HL-60/S4 (cell line): ENCODE measurements at regions not wholly inside any gene's neighbourhood (a gene's known extent, or its start where the extent isn't known, plus 50 kb on each side); places are given as distances from the start of the nearest gene placed in this dataset.

ENCODE experiments used
- in situ Hi-C: fragments of 300-500 bp; cut with MboI; formaldehyde crosslinking; loops from 2 replicates; pipeline ENCODE4 v1.14.3; 2022; ENCODE audit warnings: low sequenced_read_pairs

DNA sequence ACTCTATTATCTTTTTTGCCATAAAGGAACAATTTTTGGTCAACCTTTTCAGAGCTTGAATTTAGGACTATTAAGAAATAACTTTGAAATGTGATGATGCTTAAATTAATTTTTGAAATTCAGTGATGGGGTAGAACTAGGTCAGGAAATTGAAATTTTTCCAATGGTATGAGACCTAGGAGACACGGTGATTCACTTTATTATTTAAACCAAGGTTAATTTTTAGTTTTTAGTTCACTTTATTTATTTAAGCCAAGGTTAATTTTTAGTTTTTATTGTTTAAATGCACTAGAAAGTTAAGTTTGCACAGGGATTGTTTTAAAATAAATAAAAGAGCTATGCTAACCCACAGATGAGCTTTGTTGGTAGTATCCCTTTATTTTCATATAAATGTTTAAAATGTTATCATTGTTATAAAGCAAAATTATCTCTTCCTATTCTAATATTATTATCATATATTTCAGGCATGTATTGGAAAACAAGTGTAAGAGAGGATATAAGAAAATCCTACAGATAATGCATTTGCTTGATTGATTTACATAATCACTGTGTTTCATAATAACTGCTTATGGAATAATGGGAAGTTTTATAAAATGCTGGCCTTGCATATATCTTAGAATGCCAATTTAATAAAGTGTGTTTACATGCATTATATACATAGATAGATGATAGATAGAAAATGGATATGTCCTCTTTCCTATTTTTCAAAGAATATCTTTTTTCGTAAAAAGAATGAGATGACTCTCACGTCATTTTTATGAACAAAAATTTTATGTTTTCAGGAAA, 163.6 kb downstream of the HGF start:
- in situ Hi-C loops = no loop called here

DNA sequence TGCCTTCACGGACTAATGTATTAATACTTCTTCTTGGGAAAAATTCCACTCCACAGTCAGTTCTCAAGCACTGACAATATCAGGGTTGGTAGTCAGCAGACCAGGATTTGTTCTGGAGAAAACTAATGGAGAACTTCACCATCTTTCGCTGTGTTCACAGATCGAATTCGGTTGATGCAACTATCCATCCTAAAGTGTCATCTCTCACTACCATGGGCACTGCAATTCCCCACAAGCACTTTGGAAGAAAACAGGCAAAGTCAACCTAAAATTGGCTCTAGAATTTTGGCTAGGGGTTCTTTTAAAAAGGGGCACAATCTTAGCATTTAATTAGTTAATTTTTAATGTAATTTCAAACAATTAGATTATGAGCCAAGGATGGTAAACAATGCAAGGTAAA, 164.4 kb downstream of the HGF start:
- in situ Hi-C loops = no loop called here

DNA sequence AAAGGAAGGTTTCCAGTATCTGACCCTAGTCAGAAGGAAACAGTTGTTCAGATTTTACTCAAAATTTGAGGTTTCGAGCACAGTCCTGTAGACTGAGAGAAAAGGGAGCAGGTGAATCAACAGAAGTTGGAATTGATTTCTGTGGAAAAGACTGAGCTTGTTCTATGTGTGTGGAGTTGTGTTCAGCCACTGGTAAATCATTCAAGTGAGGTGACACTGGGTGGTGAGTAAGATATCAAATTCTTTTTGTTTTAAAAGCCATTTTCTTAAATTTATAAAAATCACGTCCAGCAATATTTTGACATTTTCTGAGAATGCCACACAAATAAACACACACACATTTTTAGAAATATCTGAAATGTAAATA, 165.1 kb downstream of the HGF start:
- in situ Hi-C loops = no loop called here

- in situ Hi-C loops = no loop called here
These were observed 165.6 kb downstream of the HGF start for GRCh38 chr7:81604075-81604807.

DNA sequence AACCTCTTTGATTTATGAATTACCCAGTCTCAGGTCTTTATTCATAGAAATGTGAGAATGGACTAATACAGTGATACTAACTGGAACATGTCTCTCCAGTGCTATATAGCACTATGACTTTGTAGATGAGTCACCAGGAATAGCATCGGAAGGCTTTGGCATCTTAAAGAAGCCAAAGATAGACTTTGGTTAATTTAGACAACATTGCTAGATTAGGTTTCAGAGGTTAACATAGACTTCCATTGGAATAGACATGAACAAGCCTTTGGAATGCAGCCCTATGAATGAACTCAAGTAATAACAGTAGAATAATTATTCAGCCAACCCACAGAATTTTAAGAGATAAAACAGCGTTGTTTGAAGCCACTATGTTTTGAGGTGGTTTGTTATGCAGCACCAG, 169.2 kb downstream of the HGF start:
- in situ Hi-C loops = no loop called here

- in situ Hi-C loops = no loop called here
These were observed 170.9 kb downstream of the HGF start for GRCh38 chr7:81598951-81599350.

GRCh38 chr7:81594767-81595166, 175.1 kb downstream of the HGF start:
- in situ Hi-C loops = no loop called here

- in situ Hi-C loops = no loop called here
These were observed 179.7 kb downstream of the HGF start for GRCh38 chr7:81590131-81590530.

DNA sequence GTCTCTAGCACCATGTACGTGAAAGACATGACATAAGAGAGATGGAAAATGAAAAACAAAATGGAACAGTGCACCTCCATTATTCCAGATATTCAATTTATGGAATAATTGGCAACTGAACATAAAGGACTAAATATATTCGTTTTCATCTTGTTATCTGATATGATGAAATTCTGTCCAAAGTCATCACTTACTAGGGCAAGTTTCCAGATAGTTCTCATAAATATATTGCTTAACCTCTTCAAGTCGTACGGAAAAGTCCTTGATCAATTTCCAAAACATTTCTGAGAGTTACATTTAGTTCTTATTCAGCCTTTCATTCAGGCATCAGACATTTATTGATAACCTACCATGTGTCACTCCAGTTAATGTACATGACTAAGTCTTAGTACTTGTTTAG, 185.2 kb downstream of the HGF start:
- in situ Hi-C loops = no loop called here

DNA sequence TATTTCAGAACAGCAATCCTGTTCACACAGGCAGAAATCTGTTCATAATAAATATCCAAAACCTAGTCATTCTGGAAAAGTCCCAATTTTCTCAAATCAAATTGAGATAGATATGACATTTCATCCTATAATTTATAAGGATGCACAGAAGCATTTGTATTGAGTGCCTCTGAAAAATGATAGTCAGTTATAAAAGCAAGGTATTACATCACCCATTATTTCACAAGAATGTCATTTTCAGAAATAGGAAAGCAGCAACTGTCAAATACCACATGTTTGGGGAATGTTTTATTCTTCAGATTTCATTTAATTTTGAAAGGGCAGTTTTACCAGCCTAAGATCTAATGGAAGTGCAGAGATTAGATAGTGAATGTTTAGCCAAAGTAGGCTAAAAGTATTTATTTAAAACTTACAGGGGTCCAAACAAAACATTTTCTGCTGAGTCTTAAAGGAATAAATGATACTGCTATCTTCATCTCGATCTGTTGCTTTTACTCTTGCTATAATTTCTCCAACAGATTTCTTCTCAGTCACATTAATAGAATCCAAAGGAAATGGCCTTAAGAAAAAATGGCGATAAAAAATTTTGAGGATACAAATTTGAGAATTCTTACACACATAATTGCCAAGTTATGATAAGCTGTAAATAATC, 185.8 kb downstream of the HGF start:
- in situ Hi-C loops = no loop called here

DNA sequence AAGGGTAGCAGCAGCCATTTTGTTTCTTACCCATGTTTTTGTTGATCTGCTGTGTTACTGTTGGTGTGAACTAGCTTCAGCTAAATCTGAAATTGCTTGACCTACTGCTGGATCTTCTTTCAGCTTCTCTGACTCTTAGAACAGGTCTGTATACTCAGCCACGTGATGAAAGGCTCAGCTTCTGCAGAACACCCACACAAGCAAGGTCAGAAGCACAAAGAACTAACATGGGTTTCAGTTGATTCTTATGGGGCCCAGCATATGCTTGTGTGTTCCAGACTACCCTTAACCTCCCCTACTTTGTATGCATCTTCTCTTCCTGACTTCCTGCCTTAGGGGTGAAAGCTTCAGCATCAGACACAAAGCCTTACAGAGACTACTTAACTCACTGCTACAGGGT, 186.8 kb downstream of the HGF start:
- in situ Hi-C loops = no loop called here

DNA sequence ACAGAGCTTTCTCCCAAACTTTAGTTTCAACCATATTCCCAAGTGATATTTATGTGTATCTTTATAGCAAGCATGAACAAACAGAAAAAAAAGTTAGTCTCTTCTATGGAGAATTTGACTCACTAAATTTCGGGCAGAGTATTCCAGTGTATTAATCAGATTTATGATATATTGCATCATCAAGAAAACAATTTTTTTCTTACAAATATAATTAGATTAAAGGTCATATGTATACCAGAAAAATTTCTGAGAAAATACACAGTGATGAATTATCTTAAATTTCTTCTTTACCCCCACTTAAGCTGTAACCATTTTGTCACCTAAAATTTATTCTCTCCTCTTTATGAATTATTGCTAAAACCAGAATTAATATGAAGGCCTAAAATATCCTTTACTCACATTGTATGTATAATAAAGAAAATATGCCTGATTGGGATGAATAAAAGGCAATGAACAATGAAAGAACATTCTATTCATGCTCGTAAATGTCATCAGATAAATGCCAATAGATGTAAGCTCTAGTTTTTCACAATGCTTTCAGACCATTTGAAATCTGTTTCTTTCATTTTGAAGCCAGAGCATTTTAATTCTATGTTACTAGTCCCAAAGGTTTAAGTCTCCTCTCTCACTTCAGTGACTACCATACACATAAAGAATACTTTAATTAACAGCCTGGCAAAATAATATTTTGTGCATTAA, 192.1 kb downstream of the HGF start:
- in situ Hi-C loops = no loop called here

DNA sequence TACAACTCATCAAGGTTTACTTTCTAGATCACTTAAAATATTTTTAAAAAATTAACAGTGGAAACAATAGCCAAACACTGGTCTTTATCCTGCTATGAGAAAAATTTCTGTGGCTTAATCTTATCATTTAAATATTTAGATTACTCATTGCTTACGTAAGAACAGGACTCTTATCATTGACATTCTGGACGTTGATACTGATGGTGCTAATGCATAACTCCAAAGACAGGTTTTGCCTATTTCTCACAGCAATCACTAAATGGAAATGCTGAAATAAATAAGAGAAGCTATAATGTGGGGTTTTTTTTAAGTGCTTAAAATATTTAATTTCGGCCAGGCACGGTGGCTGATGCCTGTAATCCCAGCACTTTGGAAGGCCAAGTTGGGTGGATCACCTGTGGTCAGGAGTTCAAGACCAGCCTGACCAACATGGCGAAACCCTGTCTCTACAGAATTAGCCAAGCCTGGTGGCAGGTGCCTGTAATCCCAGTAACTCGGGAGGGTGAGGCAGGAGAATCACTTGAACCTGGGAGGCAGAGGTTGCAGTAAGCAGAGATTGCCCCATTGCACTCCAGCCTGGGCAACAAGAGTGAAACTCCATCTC, 195.0 kb downstream of the HGF start:
- in situ Hi-C loops = no loop called here

- in situ Hi-C loops = no loop called here
These were observed 195.9 kb downstream of the HGF start for GRCh38 chr7:81573932-81574331.

- in situ Hi-C loops = no loop called here
These were observed 196.7 kb downstream of the HGF start for GRCh38 chr7:81573128-81573527.

DNA sequence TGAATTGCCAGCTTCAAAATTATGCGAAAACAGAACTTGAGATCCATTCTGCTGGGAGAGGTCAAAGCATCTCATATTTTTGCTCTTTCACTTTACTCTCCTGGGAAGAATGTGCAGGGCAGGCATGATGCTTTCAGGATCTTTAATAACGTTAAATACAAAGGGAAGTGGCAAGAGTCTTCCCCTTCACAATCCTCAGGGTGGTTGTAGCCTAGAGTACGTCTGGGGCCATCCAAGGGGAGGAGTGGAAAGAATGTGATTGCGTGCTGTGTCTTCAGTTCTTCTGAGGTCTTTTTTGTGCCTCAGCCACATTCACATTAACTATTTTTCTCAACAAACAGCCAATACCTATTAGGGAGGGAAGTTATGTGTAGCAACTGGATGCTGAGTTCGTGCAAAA, 207.3 kb downstream of the HGF start:
- in situ Hi-C loops = no loop called here

GRCh38 chr7:81560708-81561107, 209.1 kb downstream of the HGF start:
- in situ Hi-C loops = no loop called here

DNA sequence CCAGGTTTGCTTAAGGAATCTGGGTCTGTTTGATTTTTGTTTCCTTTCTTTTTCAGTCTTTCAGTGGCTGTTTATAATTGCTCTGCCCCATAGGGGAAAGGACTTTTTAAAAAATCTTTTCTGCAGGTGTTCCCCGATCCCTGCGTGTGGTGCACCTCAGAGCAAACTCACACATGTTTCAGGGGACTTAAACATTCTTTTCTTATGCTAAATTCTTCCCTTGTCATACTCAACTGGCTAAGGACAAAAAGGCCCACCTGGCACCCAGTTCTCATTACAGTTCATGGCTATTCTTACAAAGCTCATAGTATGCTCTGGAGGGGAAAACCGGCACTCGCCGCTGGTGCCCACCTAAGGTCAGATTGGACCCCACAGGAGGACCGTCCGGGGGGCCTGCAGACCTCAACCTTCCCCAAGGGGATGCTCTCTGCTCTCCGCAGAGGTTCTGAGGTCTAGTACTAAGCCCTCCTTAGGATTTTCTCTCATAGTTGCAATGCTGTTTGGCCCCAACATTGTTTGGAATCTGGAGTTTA, 220.3 kb downstream of the HGF start:
- in situ Hi-C loops = no loop called here

DNA sequence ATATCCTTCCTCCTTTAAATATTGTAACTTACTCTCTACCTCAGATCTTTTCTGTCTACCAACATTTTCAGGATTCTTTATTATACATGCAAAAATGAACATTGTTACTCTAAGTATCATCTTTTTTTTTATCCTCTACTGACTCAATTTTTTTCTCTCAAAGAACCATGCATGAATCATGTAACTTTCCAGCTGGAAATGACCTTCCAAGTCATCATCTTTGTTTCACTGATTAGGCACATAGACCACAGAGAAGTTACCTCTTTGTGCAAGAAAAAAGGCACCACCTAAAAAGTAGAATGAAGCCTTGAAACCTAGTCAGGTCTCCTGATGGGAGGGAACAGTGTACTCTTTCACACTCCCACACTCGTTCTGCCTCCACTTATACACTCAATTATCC, 234.9 kb downstream of the HGF start:
- in situ Hi-C loops = no loop called here

- in situ Hi-C loops = no loop called here
These were observed 235.4 kb downstream of the HGF start for GRCh38 chr7:81534446-81534845.

GRCh38 chr7:81533931-81534330, 235.9 kb downstream of the HGF start:
- in situ Hi-C loops = no loop called here
